SK-N-SH treated with all-trans-retinoic acid at 6 μM for 48 hours (cell line): ENCODE measurements at regions not wholly inside any gene's neighbourhood (a gene's known extent, or its start where the extent isn't known, plus 50 kb on each side); places are given as distances from the start of the nearest gene placed in this dataset.

Experiments
- ARNTL ChIP-seq: fragments of 450-650 bp; formaldehyde crosslinking; IDR thresholded peaks from 2 replicates; pipeline ENCODE4 v1.5.0; 2020; ENCODE audit warnings: low read depth, mild to moderate bottlenecking, moderate library complexity, borderline replicate concordance
- BACH2 ChIP-seq: fragments of 250-450 bp; sonication (Bioruptor Pico); IDR thresholded peaks from 2 replicates; pipeline ENCODE4 v1.9.0; 2021; ENCODE audit warnings: mild to moderate bottlenecking, borderline replicate concordance
- CREB5 ChIP-seq: fragments of 250-450 bp; sonication (Bioruptor Pico); IDR thresholded peaks from 2 replicates; pipeline ENCODE4 v1.5.1; 2020; ENCODE audit warnings: low read depth, mild to moderate bottlenecking, moderate library complexity
- RARB ChIP-seq: fragments of 250-450 bp; sonication (Bioruptor Pico); IDR thresholded peaks from 2 replicates; pipeline ENCODE4 v1.8.0; 2021; ENCODE audit warnings: mild to moderate bottlenecking, moderate library complexity
- TSHZ2 ChIP-seq: fragments of 250-450 bp; sonication (Bioruptor Pico); IDR thresholded peaks from 2 replicates; pipeline ENCODE4 v1.5.0; 2020; ENCODE audit warnings: mild to moderate bottlenecking, moderate library complexity
- ZC3H10 ChIP-seq: fragments of 250-450 bp; sonication (Bioruptor Pico); IDR thresholded peaks from 2 replicates; pipeline ENCODE4 v1.5.1; 2021; ENCODE audit warnings: mild to moderate bottlenecking, moderate library complexity
- ZFP3 ChIP-seq: fragments of 250-450 bp; sonication (Bioruptor Pico); IDR thresholded peaks from 2 replicates; pipeline ENCODE4 v1.5.0; 2020; ENCODE audit warnings: mild to moderate bottlenecking, moderate library complexity
- ZFP30 ChIP-seq: fragments of 450-650 bp; formaldehyde crosslinking; IDR thresholded peaks from 2 replicates; pipeline ENCODE4 v1.5.0; 2022; ENCODE audit warnings: mild to moderate bottlenecking, moderate library complexity
- ZNF70 ChIP-seq: fragments of 450-650 bp; formaldehyde crosslinking; IDR thresholded peaks from 2 replicates; pipeline ENCODE4 v1.5.0; 2020; ENCODE audit warnings: mild to moderate bottlenecking, moderate library complexity
- ZNF8 ChIP-seq: fragments of 450-650 bp; formaldehyde crosslinking; IDR thresholded peaks from 2 replicates; pipeline ENCODE4 v1.5.0; 2020; ENCODE audit warnings: mild to moderate bottlenecking, moderate library complexity
- TF ChIP-seq, protein P1 (sequence below): fragments of 250-450 bp; sonication (Bioruptor Pico); IDR thresholded peaks from 2 replicates; pipeline ENCODE4 v1.8.0; 2020; ENCODE audit warnings: mild to moderate bottlenecking, moderate library complexity, borderline replicate concordance

- no peak for TF ChIP-seq ZFP30 (CRISPR knock-in tag)
- no peak for TF ChIP-seq TSHZ2
- no peak for TF ChIP-seq ARNTL
- no peak for TF ChIP-seq BACH2 (CRISPR knock-in tag)
- TF ChIP-seq ZC3H10 = no peak
- TF ChIP-seq CREB5 (CRISPR knock-in tag) = no peak
- no peak for TF ChIP-seq RARB (CRISPR knock-in tag)
- TF ChIP-seq, protein P1, sequence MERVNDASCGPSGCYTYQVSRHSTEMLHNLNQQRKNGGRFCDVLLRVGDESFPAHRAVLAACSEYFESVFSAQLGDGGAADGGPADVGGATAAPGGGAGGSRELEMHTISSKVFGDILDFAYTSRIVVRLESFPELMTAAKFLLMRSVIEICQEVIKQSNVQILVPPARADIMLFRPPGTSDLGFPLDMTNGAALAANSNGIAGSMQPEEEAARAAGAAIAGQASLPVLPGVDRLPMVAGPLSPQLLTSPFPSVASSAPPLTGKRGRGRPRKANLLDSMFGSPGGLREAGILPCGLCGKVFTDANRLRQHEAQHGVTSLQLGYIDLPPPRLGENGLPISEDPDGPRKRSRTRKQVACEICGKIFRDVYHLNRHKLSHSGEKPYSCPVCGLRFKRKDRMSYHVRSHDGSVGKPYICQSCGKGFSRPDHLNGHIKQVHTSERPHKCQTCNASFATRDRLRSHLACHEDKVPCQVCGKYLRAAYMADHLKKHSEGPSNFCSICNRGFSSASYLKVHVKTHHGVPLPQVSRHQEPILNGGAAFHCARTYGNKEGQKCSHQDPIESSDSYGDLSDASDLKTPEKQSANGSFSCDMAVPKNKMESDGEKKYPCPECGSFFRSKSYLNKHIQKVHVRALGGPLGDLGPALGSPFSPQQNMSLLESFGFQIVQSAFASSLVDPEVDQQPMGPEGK = no peak
- TF ChIP-seq ZFP3 (CRISPR knock-in tag) = no peak
- TF ChIP-seq ZNF70 = no peak
- TF ChIP-seq ZNF8 (CRISPR knock-in tag) = no peak
Measured at GRCh38 chr16:85403693-85404092, 209.4 kb upstream of the GSE1 start.
